H1 (cell line): ENCODE measurements at regions not wholly inside any gene's neighbourhood (a gene's known extent, or its start where the extent isn't known, plus 50 kb on each side); places are given as distances from the start of the nearest gene placed in this dataset.

ENCODE experiments used
- CTCF ChIA-PET: fragments of 300-600 bp; sonication (Branson Sonifier 250); formaldehyde crosslinking; loops from one replicate; lab custom pipeline; 2021; ENCODE audit not compliant: partially characterized antibody; lab: Charles Lee
- POLR2A ChIA-PET: fragments of 300-600 bp; sonication (Branson Sonifier 250); formaldehyde crosslinking; loops from one replicate; lab custom pipeline; 2021; ENCODE audit warnings: inconsistent platforms; ENCODE audit not compliant: partially characterized antibody; lab: Charles Lee
- DNase-seq, 2 experiments: peaks; one replicate each; pipeline versions ENCODE4 v3.0.0 to v3.0.0-alpha.2; 2010 to 2022; ENCODE audit warnings: low spot score in 2 of 2, low read depth in 1 of 2, mixed read lengths in 1 of 2
- FAIRE-seq: peaks from 2 replicates; lab custom pipeline; 2011; peaks lifted over from hg19 to GRCh38; lab: Jason Lieb, UNC
- H2AFZ ChIP-seq: 2 replicates; pipeline ENCODE4 v1.8.1; 2012; ENCODE audit warnings: low read length, inconsistent platforms
- H2AK5ac ChIP-seq: 2 replicates; pipeline ENCODE4 v1.6.1; 2013; ENCODE audit warnings: low read depth, low read length
- H2BK120ac ChIP-seq: replicated peaks from 2 replicates; pipeline ENCODE3; 2013; ENCODE audit warnings: low read depth, low read length, inconsistent platforms
- H2BK12ac ChIP-seq: 2 replicates; pipeline ENCODE4 v1.6.1; 2013; ENCODE audit warnings: low read depth, low read length
- H2BK15ac ChIP-seq: 2 replicates; pipeline ENCODE4 v1.6.1; 2013; ENCODE audit warnings: low read length
- H2BK20ac ChIP-seq: 2 replicates; pipeline ENCODE4 v1.6.1; 2013; ENCODE audit warnings: low read length
- H2BK5ac ChIP-seq: 2 replicates; pipeline ENCODE4 v1.6.1; 2013; ENCODE audit warnings: low read depth, low read length
- H3K14ac ChIP-seq: 2 replicates; pipeline ENCODE4 v1.6.1; 2013; ENCODE audit warnings: inconsistent platforms; ENCODE audit not compliant: insufficient read length
- H3K18ac ChIP-seq: 2 replicates; pipeline ENCODE4 v1.6.1; 2013; ENCODE audit warnings: low read length; ENCODE audit errors: extremely low read depth
- H3K23ac ChIP-seq: 2 replicates; pipeline ENCODE4 v1.6.1; 2013; ENCODE audit warnings: inconsistent platforms; ENCODE audit not compliant: insufficient read length
- H3K23me2 ChIP-seq: 2 replicates; pipeline ENCODE4 v1.6.1; 2013; ENCODE audit warnings: low read depth, low read length
- H3K27ac ChIP-seq: 2 replicates; pipeline ENCODE4 v1.6.1; 2011; ENCODE audit warnings: low read depth, low read length, inconsistent platforms
- H3K27me3 ChIP-seq, 4 experiments: replicated peaks in 1 of 4; 1 replicate in 1 of 4; 2 replicates in 3 of 4; pipeline versions ENCODE4 v1.6.1 to v1.8.1; 2011 to 2013; ENCODE audit warnings: low read length in 3 of 4, mild to moderate bottlenecking in 3 of 4, inconsistent platforms in 2 of 4, mixed read lengths in 2 of 4, moderate library complexity in 1 of 4; ENCODE audit not compliant: control insufficient read depth in 3 of 4, insufficient read depth in 3 of 4; ENCODE audit errors: extremely low read depth in 1 of 4
- H3K36me3 ChIP-seq, 4 experiments: 2 replicates each; pipeline versions ENCODE4 v1.6.1 to v1.8.1; 2011 to 2013; ENCODE audit warnings: mild to moderate bottlenecking in 4 of 4, low read length in 3 of 4, moderate library complexity in 2 of 4, control low read depth in 1 of 4, inconsistent platforms in 1 of 4; ENCODE audit not compliant: insufficient read depth in 4 of 4, control insufficient read depth in 2 of 4
- H3K4ac ChIP-seq: replicated peaks from 2 replicates; pipeline ENCODE3; 2013; ENCODE audit warnings: low read length, low read depth, mixed read lengths, inconsistent platforms; ENCODE audit not compliant: insufficient read length
- H3K4me1 ChIP-seq, 4 experiments: replicated peaks in 1 of 4; 1 replicate in 1 of 4; 2 replicates in 3 of 4; pipeline versions ENCODE4 v1.6.1 to v1.8.1; 2011 to 2013; ENCODE audit warnings: low read length in 3 of 4, inconsistent platforms in 2 of 4, mixed read lengths in 1 of 4; ENCODE audit not compliant: insufficient read depth in 4 of 4, control insufficient read depth in 3 of 4
- H3K4me2 ChIP-seq, 2 experiments: 2 replicates each; pipeline versions ENCODE4 v1.6.1 to v1.8.1; 2011 to 2013; ENCODE audit warnings: low read depth in 2 of 2, low read length in 2 of 2, control low read depth in 1 of 2, inconsistent platforms in 1 of 2, mild to moderate bottlenecking in 1 of 2; ENCODE audit not compliant: insufficient read depth in 1 of 2
- H3K4me3 ChIP-seq, 4 experiments: fragments of 200-600, 300-600 bp in 1 of 4; sonication (generic), shearing (Covaris generic), sonication (Bioruptor Twin) in 1 of 4; 2 replicates each; pipeline versions ENCODE4 v1.5.1 to v1.8.1; 2011 to 2016; ENCODE audit warnings: low read length in 4 of 4, low read depth in 3 of 4, control low read depth in 2 of 4, inconsistent platforms in 2 of 4, mild to moderate bottlenecking in 2 of 4, mixed read lengths in 1 of 4, moderate library complexity in 1 of 4; ENCODE audit not compliant: insufficient read depth in 2 of 4; ENCODE audit errors: extremely low read depth in 1 of 4
- H3K56ac ChIP-seq: replicated peaks from 2 replicates; pipeline ENCODE3; 2013; ENCODE audit warnings: low read depth, mild to moderate bottlenecking, mixed read lengths, low read length, inconsistent platforms; ENCODE audit not compliant: insufficient read length
- H3K79me1 ChIP-seq: 2 replicates; pipeline ENCODE4 v1.6.1; 2013; ENCODE audit warnings: low read depth, low read length, control low read depth
- H3K79me2 ChIP-seq, 2 experiments: 2 replicates each; pipeline versions ENCODE4 v1.6.1 to v1.8.1; 2012 to 2013; ENCODE audit warnings: low read length in 2 of 2, mild to moderate bottlenecking in 2 of 2, inconsistent platforms in 1 of 2; ENCODE audit not compliant: insufficient read depth in 2 of 2, control insufficient read depth in 1 of 2
- H3K9ac ChIP-seq, 4 experiments: replicated peaks in 1 of 4; 1 replicate in 1 of 4; 2 replicates in 3 of 4; pipeline versions ENCODE4 v1.6.1 to v1.8.1; 2011 to 2013; ENCODE audit warnings: low read depth in 3 of 4, low read length in 3 of 4, control low read depth in 2 of 4, mild to moderate bottlenecking in 2 of 4, moderate library complexity in 2 of 4, inconsistent platforms in 1 of 4; ENCODE audit errors: extremely low read depth in 1 of 4
- H3K9me3 ChIP-seq, 2 experiments: 2 replicates each; pipeline versions ENCODE4 v1.6.1 to v1.8.1; 2012 to 2013; ENCODE audit warnings: mild to moderate bottlenecking in 2 of 2, moderate library complexity in 2 of 2, control low read depth in 1 of 2, inconsistent platforms in 1 of 2, low read depth in 1 of 2, low read length in 1 of 2, mixed read lengths in 1 of 2; ENCODE audit not compliant: insufficient read depth in 2 of 2
- H4K20me1 ChIP-seq, 2 experiments: replicated peaks in 1 of 2; 2 replicates each; pipeline versions ENCODE3 to v1.8.1; 2011 to 2013; ENCODE audit warnings: inconsistent platforms in 2 of 2, low read length in 2 of 2, mild to moderate bottlenecking in 1 of 2; ENCODE audit not compliant: insufficient read depth in 2 of 2, control insufficient read depth in 1 of 2
- H4K5ac ChIP-seq: 2 replicates; pipeline ENCODE4 v1.6.1; 2013; ENCODE audit warnings: low read length, low read depth, mixed read lengths, inconsistent platforms; ENCODE audit not compliant: insufficient read length
- H4K8ac ChIP-seq: 2 replicates; pipeline ENCODE4 v1.8.0; 2013; ENCODE audit warnings: mild to moderate bottlenecking, moderate library complexity, low read length, inconsistent platforms; ENCODE audit not compliant: insufficient read depth; ENCODE audit errors: extremely low read depth
- H4K91ac ChIP-seq: replicated peaks from 2 replicates; pipeline ENCODE3; 2013; ENCODE audit warnings: low read length, mixed read lengths, inconsistent platforms; ENCODE audit not compliant: insufficient read length
- CBX5 ChIP-seq: fragments of 300-800, 300-1000 bp; sonication (generic); IDR thresholded peaks from 2 replicates; pipeline ENCODE4 v1.7.1; 2016; ENCODE audit warnings: antibody characterized with exemption, low read length, low read depth
- CTCF ChIP-seq, 3 experiments: IDR thresholded peaks; 1 replicate in 2 of 3; 2 replicates in 1 of 3; pipeline versions ENCODE4 v1.5.1 to v1.6.1; 2011; ENCODE audit warnings: low read length in 3 of 3, mild to moderate bottlenecking in 3 of 3, inconsistent platforms in 2 of 3, low read depth in 1 of 3, moderate library complexity in 1 of 3; ENCODE audit not compliant: insufficient read depth in 1 of 3; ENCODE audit errors: control extremely low read depth in 1 of 3
- POLR2AphosphoS5 ChIP-seq: IDR thresholded peaks from 2 replicates; pipeline ENCODE4 v1.6.1; 2011; ENCODE audit warnings: low read depth, low read length
- SIRT6 ChIP-seq: IDR thresholded peaks from one replicate; pipeline ENCODE4 v1.7.1; 2012; ENCODE audit warnings: low read length, inconsistent platforms
- WGBS, 2 experiments: shearing (Covaris generic) in 1 of 2; methylation state at CpG; one replicate each; pipeline versions ENCODE4 v1.1.6 to v1.1.7; 2013 to 2015; ENCODE audit warnings: low lambda C conversion rate in 2 of 2, mixed read lengths in 2 of 2, inconsistent platforms in 1 of 2, low coverage in 1 of 2, missing lambda C conversion rate in 1 of 2; ENCODE audit not compliant: insufficient replicate concordance in 2 of 2, insufficient coverage in 1 of 2, insufficient read length in 1 of 2; ENCODE audit errors: extremely low coverage in 1 of 2, missing lambda C conversion rate in 1 of 2; 5-methylcytosine and 5-hydroxymethylcytosine counted together

GRCh38 chr6:2589171-2589661 lies 161.5 kb downstream of the MYLK4 start:
- Histone ChIP-seq H3K4ac (no peak overlapping the region), H3K14ac (no peak overlapping the region), H2BK15ac (no peak overlapping the region), H2BK12ac (no peak overlapping the region), H3K4me2 (no peak overlapping the region), H3K9me3 (no peaks in the 10 kb centered on the region; a peak in 1 of 4 replicates), H3K9ac (no peak overlapping the region), H3K36me3 (no peaks in the 10 kb centered on the region), H2BK20ac (no peak overlapping the region), H3K79me1 (no peaks in the 10 kb centered on the region), H3K18ac (no peak overlapping the region), H3K4me1 (no peaks in the 10 kb centered on the region; a peak in 1 of 7 replicates), H3K27ac (no peak overlapping the region), H2BK5ac (no peak overlapping the region), H3K56ac (no peak overlapping the region), H4K20me1 (no peaks in the 10 kb centered on the region), H4K91ac (no peak overlapping the region), H3K4me3 (no peak overlapping the region), H3K23me2 (no peaks in the 10 kb centered on the region), H2BK120ac (no peak overlapping the region), H2AK5ac (no peak overlapping the region), H3K79me2 (no peaks in the 10 kb centered on the region), H3K27me3 (no peaks in the 10 kb centered on the region), H4K8ac (no peak overlapping the region), H2AFZ (no peak overlapping the region), H3K23ac (no peak overlapping the region), H4K5ac (no peak overlapping the region)
- TF ChIP-seq CTCF (IDR thresholded peaks at IDR 0.05; ENCODE audit: control extremely low read depth in 1 of 3, insufficient read depth in 1 of 3, low read depth in 1 of 3, low read length in 3 of 3): no peak
- TF ChIP-seq POLR2AphosphoS5: no peak
- TF ChIP-seq CBX5: no peak
- TF ChIP-seq SIRT6: no peak
- DNase-seq (no peak), FAIRE-seq (no peak)
- POLR2A ChIA-PET: no interaction called here
- CTCF ChIA-PET: interaction anchor here (0.6 to 1.4 kb wide), 6 partner anchors 30 to 202 kb away, joined by 3 to 6 read pairs (median 4); partner anchors contain the start of gene MYLK4
- WGBS, 2 experiments: 90% methylated on average over 8 of the region's 8 CpGs; no CpG with 5 or more reads in 1 of the 2 experiments
